ENCODE measurements at regions not wholly inside any gene's neighbourhood (a gene's known extent, or its start where the extent isn't known, plus 50 kb on each side); places are given as distances from the start of the nearest gene placed in this dataset.
"Not testable (repeated sequence)": the region's sequence is repeated elsewhere in the genome, so short reads cannot be mapped to it uniquely, and the experiment has no call there.

GRCh38 chr4:159950707-159951106 is 847.8 kb downstream of the RAPGEF2 start:
- 56% methylated on average over 1 of the region's 1 CpG for WGBS (ENCODE audit: missing lambda C conversion rate)
- ChIA-PET CTCF (no interaction called here), POLR2A (no interaction called here)
- H3K4me2 ChIP-seq = no peak overlapping the region
- H3K27ac ChIP-seq = no peak overlapping the region
- FAIRE-seq = no peak
- DNase-seq (ENCODE audit: low read depth in 1 of 2, low spot score in 1 of 2) = no peak
- H3K4me3 ChIP-seq = no peak overlapping the region
- TF ChIP-seq GATA3 (IDR thresholded peaks at IDR 0.05; ENCODE audit: borderline replicate concordance) (no peak), MAFK (IDR thresholded peaks at IDR 0.05; ENCODE audit: partially characterized antibody) (no peak), FOSB (CRISPR knock-in tag; IDR thresholded peaks at IDR 0.05) (no peak), E2F6 (IDR thresholded peaks at IDR 0.05; ENCODE audit: borderline replicate concordance, low read depth) (no peak), HES2 (IDR thresholded peaks at IDR 0.05) (no peak), NPAS2 (CRISPR knock-in tag; IDR thresholded peaks at IDR 0.05; ENCODE audit: borderline replicate concordance) (no peak), ESRRA (IDR thresholded peaks at IDR 0.05; ENCODE audit: borderline replicate concordance, low read length) (no peak), CBX2 (IDR thresholded peaks at IDR 0.05; ENCODE audit: borderline replicate concordance, low read depth) (no peak), ATOH8 (CRISPR knock-in tag; IDR thresholded peaks at IDR 0.05; ENCODE audit: low read depth) (no peak), CEBPB (IDR thresholded peaks at IDR 0.05) (no peak), RAD21 (conservative IDR thresholded peaks at IDR 0.05 in 1 of 2, IDR thresholded peaks at IDR 0.05 in 1 of 2) (no peak), SREBF2 (IDR thresholded peaks at IDR 0.05) (no peak), HOXB5 (CRISPR knock-in tag; IDR thresholded peaks at IDR 0.05) (no peak), POLR2A (IDR thresholded peaks at IDR 0.05; ENCODE audit: low read length) (no peak), NFE2L2 (conservative IDR thresholded peaks at IDR 0.05; ENCODE audit: low read length) (no peak)
- no peaks in the 10 kb centered on the region for H3K9me3 ChIP-seq
- no peak for ATAC-seq
- no peaks in the 10 kb centered on the region for H3K4me1 ChIP-seq

- no peak for FAIRE-seq
- ChIA-PET POLR2A (no interaction called here), CTCF (interaction anchor here (1.2 kb wide), 1 partner anchor 309 kb away, joined by 3 read pairs; no protein-coding TSS in a partner anchor)
- no peak for TF ChIP-seq HMGXB4 (CRISPR knock-in tag; IDR thresholded peaks at IDR 0.05; ENCODE audit: borderline replicate concordance)
- TF ChIP-seq CTCF (IDR thresholded peaks at IDR 0.05) = no peak
- TF ChIP-seq NFE2L2 (conservative IDR thresholded peaks at IDR 0.05; ENCODE audit: low read length) = no peak
- TF ChIP-seq BHLHE40 (IDR thresholded peaks at IDR 0.05; ENCODE audit: low read depth, low read length) = no peak
- no peak for TF ChIP-seq ZC3H11A (IDR thresholded peaks at IDR 0.05)
- TF ChIP-seq NR3C1 (IDR thresholded peaks at IDR 0.05) = no peak
- no peak for TF ChIP-seq SMC3 (IDR thresholded peaks at IDR 0.05)
- TF ChIP-seq KDM5A (IDR thresholded peaks at IDR 0.05) = no peak
- TF ChIP-seq PHF8 (IDR thresholded peaks at IDR 0.05; ENCODE audit: borderline replicate concordance, low read depth) = no peak
- no peak for TF ChIP-seq CEBPB (IDR thresholded peaks at IDR 0.05)
- no peak for TF ChIP-seq POLR2A (IDR thresholded peaks at IDR 0.05; ENCODE audit: low read length)
- TF ChIP-seq JUN (IDR thresholded peaks at IDR 0.05) = no peak
- TF ChIP-seq MAZ (IDR thresholded peaks at IDR 0.05; ENCODE audit: borderline replicate concordance, low read depth, low read length) = no peak
- no peak for TF ChIP-seq RARB (CRISPR knock-in tag; IDR thresholded peaks at IDR 0.05)
- TF ChIP-seq CBX2 (IDR thresholded peaks at IDR 0.05; ENCODE audit: borderline replicate concordance, low read depth) = no peak
- no peak for TF ChIP-seq MYC (IDR thresholded peaks at IDR 0.05; ENCODE audit: borderline replicate concordance, low read length)
- no peak for TF ChIP-seq EHF (CRISPR knock-in tag; IDR thresholded peaks at IDR 0.05)
- TF ChIP-seq FOSB (CRISPR knock-in tag; IDR thresholded peaks at IDR 0.05) = no peak
- no peak for TF ChIP-seq RCOR1 (IDR thresholded peaks at IDR 0.05; ENCODE audit: low read depth, low read length)
- no peak for TF ChIP-seq PBX3 (IDR thresholded peaks at IDR 0.05)
- 30% methylated on average over 3 of the region's 4 CpGs for WGBS (ENCODE audit: missing lambda C conversion rate)
- Histone ChIP-seq H3K27ac (no peak overlapping the region), H3K4me3 (no peak overlapping the region), H3K4me1 (no peaks in the 10 kb centered on the region), H3K4me2 (no peak overlapping the region), H3K9me3 (no peaks in the 10 kb centered on the region)
- ATAC-seq = no peak
- DNase-seq (ENCODE audit: low read depth in 1 of 2, low spot score in 1 of 2) = no peak
Measured at GRCh38 chr4:159966746-159967145, 863.9 kb downstream of the RAPGEF2 start.

GRCh38 chr4:159976871-159977482 is 874.1 kb downstream of the RAPGEF2 start:
- DNase-seq (ENCODE audit: low read depth in 1 of 2, low spot score in 1 of 2); ATAC-seq; H3K27ac ChIP-seq; FAIRE-seq; H3K4me3 ChIP-seq; H3K4me1 ChIP-seq; CTCF ChIA-PET; POLR2A ChIA-PET; H3K4me2 ChIP-seq; H3K9me3 ChIP-seq: not testable (repeated sequence)
- WGBS (ENCODE audit: missing lambda C conversion rate) = 45% methylated on average over 6 of the region's 6 CpGs
